K562 (cell line): ENCODE measurements at regions not wholly inside any gene's neighbourhood (a gene's known extent, or its start where the extent isn't known, plus 50 kb on each side); places are given as distances from the start of the nearest gene placed in this dataset.
A peak's percentile ranks its signal among the peaks of the same experiment; 100 is the strongest.

Source experiments
- CBFA2T2 ChIP-seq: fragments of 450-650 bp; conservative IDR thresholded peaks from 2 replicates; pipeline ENCODE4 v1.6.1; 2017; ENCODE audit warnings: mild to moderate bottlenecking
- CTBP1 ChIP-seq: fragments of 450-650 bp; IDR thresholded peaks from 2 replicates; pipeline ENCODE4 v1.6.1; 2016; ENCODE audit warnings: borderline replicate concordance
- CTCF ChIP-seq, 3 experiments: IDR thresholded peaks in 2 of 3; conservative IDR thresholded peaks in 1 of 3; 2 replicates each; pipeline ENCODE4 v1.5.1; 2011 to 2012; ENCODE audit warnings: low read length in 3 of 3, mild to moderate bottlenecking in 3 of 3, control low read depth in 2 of 3, improper control_type of control experiment in 1 of 3, inconsistent platforms in 1 of 3, low read depth in 1 of 3, mixed read lengths in 1 of 3, moderate library complexity in 1 of 3; ENCODE audit not compliant: insufficient read depth in 2 of 3
- EP300 ChIP-seq: IDR thresholded peaks from 2 replicates; pipeline ENCODE4 v1.6.1; 2012; ENCODE audit warnings: low read length, improper control_type of control experiment
- KLF10 ChIP-seq: fragments of 250-450 bp; sonication (Bioruptor Pico); IDR thresholded peaks from 2 replicates; pipeline ENCODE4 v1.6.1; 2021; ENCODE audit warnings: matching md5 sums
- MLLT1 ChIP-seq, 2 experiments: fragments of 450-650 bp; IDR thresholded peaks; 2 replicates each; pipeline ENCODE4 v1.6.1; 2016
- NR4A1 ChIP-seq, 2 experiments: fragments of 250-450 bp in 1 of 2; fragments of 450-650 bp in 1 of 2; sonication (Bioruptor Pico) in 1 of 2; IDR thresholded peaks; 2 replicates each; pipeline versions ENCODE4 v1.4.0 to v1.6.1; 2016 to 2020; ENCODE audit warnings: mild to moderate bottlenecking in 2 of 2, missing compliant biosample characterization in 1 of 2, missing genetic modification characterization in 1 of 2, moderate library complexity in 1 of 2
- PKNOX1 ChIP-seq: fragments of 450-650 bp; IDR thresholded peaks from 2 replicates; pipeline ENCODE4 v1.6.1; 2016
- PTRF ChIP-seq: fragments of 450-650 bp; IDR thresholded peaks from 2 replicates; pipeline ENCODE4 v1.6.1; 2016; ENCODE audit warnings: mild to moderate bottlenecking, missing genetic modification characterization, missing compliant biosample characterization
- RAD21 ChIP-seq, 2 experiments: fragments of 250-450 bp in 1 of 2; fragments of 450-650 bp in 1 of 2; sonication (Bioruptor Pico) in 1 of 2; formaldehyde crosslinking in 1 of 2; IDR thresholded peaks in 1 of 2; conservative IDR thresholded peaks in 1 of 2; 2 replicates each; pipeline versions ENCODE4 v1.4.0 to v1.8.0; 2020 to 2022; ENCODE audit warnings: mild to moderate bottlenecking in 2 of 2, moderate library complexity in 1 of 2
- TEAD2 ChIP-seq: fragments of 450-650 bp; IDR thresholded peaks from 2 replicates; pipeline ENCODE4 v1.6.1; 2016; ENCODE audit warnings: missing genetic modification characterization, control low read depth, missing compliant biosample characterization
- ZNF12 ChIP-seq: sonication (generic); formaldehyde crosslinking; IDR thresholded peaks from 2 replicates; pipeline ENCODE4 v1.4.0; 2020; ENCODE audit warnings: mild to moderate bottlenecking, missing genetic modification reagents
- ZNF175 ChIP-seq: fragments of 200-800 bp; sonication (Bioruptor generic); IDR thresholded peaks from 2 replicates; pipeline ENCODE4 v1.6.1; 2016; ENCODE audit warnings: low read depth, mild to moderate bottlenecking, missing genetic modification characterization, missing compliant biosample characterization
- ZNF589 ChIP-seq: fragments of 200-800 bp; sonication (Bioruptor generic); IDR thresholded peaks from 2 replicates; pipeline ENCODE4 v1.6.1; 2016; ENCODE audit warnings: low read depth, missing genetic modification characterization, missing compliant biosample characterization
- ZNF609 ChIP-seq: sonication (generic); formaldehyde crosslinking; IDR thresholded peaks from 2 replicates; pipeline ENCODE4 v1.8.1; 2023; ENCODE audit warnings: missing genetic modification reagents, mild to moderate bottlenecking, borderline replicate concordance

GRCh38 chr6:14720411-14721102, 525.3 kb upstream of the JARID2 start (continued):
- peak; percentile 91 for TF ChIP-seq PKNOX1
- TF ChIP-seq ZNF589 (CRISPR knock-in tag), result peak; percentile 34; the same call in 1 of the 2 replicates
- peak in 1 of 3 experiments; percentile 24; a peak in 1 of 6 replicates for TF ChIP-seq CTCF (IDR thresholded peaks at IDR 0.05 in 2 of 3, conservative IDR thresholded peaks at IDR 0.05 in 1 of 3; ENCODE audit: insufficient read depth in 2 of 3, low read depth in 1 of 3, low read length in 3 of 3)
- peak; percentile 60; the same call in 1 of the 2 replicates for TF ChIP-seq ZNF12
- TF ChIP-seq EP300, result no peak
- no peak for TF ChIP-seq PTRF
- TF ChIP-seq TEAD2 (tag), result no peak
- TF ChIP-seq KLF10 (CRISPR knock-in tag), result no peak
- TF ChIP-seq ZNF175 (CRISPR knock-in tag), result no peak
- TF ChIP-seq ZNF609 (CRISPR knock-in tag), result no peak
- peak; percentile 38 to 42; a peak in 3 of 4 replicates for TF ChIP-seq RAD21 (CRISPR knock-in tag; conservative IDR thresholded peaks at IDR 0.05 in 1 of 2, IDR thresholded peaks at IDR 0.05 in 1 of 2)
- TF ChIP-seq MLLT1 (IDR thresholded peaks at IDR 0.05), result 0 out of 4 replicates have a peak, but pooled peaks of 1 of the 2 experiments have one; percentile 49
- no peak for TF ChIP-seq NR4A1 (CRISPR knock-in tag; IDR thresholded peaks at IDR 0.05)
- peak; percentile 73; the same call in 1 of the 2 replicates for TF ChIP-seq NR4A1 (tag; IDR thresholded peaks at IDR 0.05)
- TF ChIP-seq CTBP1, result 0 out of 2 replicates have a peak, but pooled peaks have one; percentile 9
- TF ChIP-seq CBFA2T2, result no peak
